ENCODE measurements at regions not wholly inside any gene's neighbourhood (a gene's known extent, or its start where the extent isn't known, plus 50 kb on each side); places are given as distances from the start of the nearest gene placed in this dataset.

GRCh38 chr18:51998066-51998465 is 341.9 kb upstream of the DCC start:
- Mint-ChIP-seq H3K4me3 (no peak overlapping the region), H3K27me3 (no peaks in the 10 kb centered on the region), H3K27ac (no peak overlapping the region), H3K9me3 (no peaks in the 10 kb centered on the region), H3K36me3 (ENCODE audit: low read depth) (no peaks in the 10 kb centered on the region), H3K4me1 (ENCODE audit: low read depth) (no peaks in the 10 kb centered on the region)

GRCh38 chr18:51998711-51999110 is 341.3 kb upstream of the DCC start:
- Mint-ChIP-seq H3K9me3 (no peaks in the 10 kb centered on the region), H3K4me1 (ENCODE audit: low read depth) (no peaks in the 10 kb centered on the region), H3K27me3 (no peaks in the 10 kb centered on the region), H3K36me3 (ENCODE audit: low read depth) (no peaks in the 10 kb centered on the region), H3K4me3 (no peak overlapping the region), H3K27ac (no peak overlapping the region)

- Mint-ChIP-seq H3K27ac (no peak overlapping the region), H3K4me1 (ENCODE audit: low read depth) (no peaks in the 10 kb centered on the region), H3K4me3 (no peak overlapping the region), H3K9me3 (no peaks in the 10 kb centered on the region), H3K27me3 (no peaks in the 10 kb centered on the region), H3K36me3 (ENCODE audit: low read depth) (no peaks in the 10 kb centered on the region)
Measured at GRCh38 chr18:51999351-51999750, 340.6 kb upstream of the DCC start.

GRCh38 chr18:52000435-52000834 is 339.6 kb upstream of the DCC start:
- H3K27me3 Mint-ChIP-seq = no peaks in the 10 kb centered on the region
- no peaks in the 10 kb centered on the region for H3K4me1 Mint-ChIP-seq (ENCODE audit: low read depth)
- no peaks in the 10 kb centered on the region for H3K36me3 Mint-ChIP-seq (ENCODE audit: low read depth)
- no peak overlapping the region for H3K27ac Mint-ChIP-seq
- no peaks in the 10 kb centered on the region for H3K9me3 Mint-ChIP-seq
- H3K4me3 Mint-ChIP-seq = no peak overlapping the region

GRCh38 chr18:52001106-52001505 is 338.9 kb upstream of the DCC start:
- Mint-ChIP-seq H3K4me3 (no peak overlapping the region), H3K27me3 (no peaks in the 10 kb centered on the region), H3K27ac (no peak overlapping the region), H3K4me1 (ENCODE audit: low read depth) (no peaks in the 10 kb centered on the region), H3K36me3 (ENCODE audit: low read depth) (no peaks in the 10 kb centered on the region), H3K9me3 (no peaks in the 10 kb centered on the region)

- no peaks in the 10 kb centered on the region for H3K27me3 Mint-ChIP-seq
- no peak overlapping the region for H3K4me3 Mint-ChIP-seq
- no peak overlapping the region for H3K27ac Mint-ChIP-seq
- H3K36me3 Mint-ChIP-seq (ENCODE audit: low read depth) = no peaks in the 10 kb centered on the region
- no peaks in the 10 kb centered on the region for H3K9me3 Mint-ChIP-seq
- no peaks in the 10 kb centered on the region for H3K4me1 Mint-ChIP-seq (ENCODE audit: low read depth)
Measured at GRCh38 chr18:52002600-52002999, 337.4 kb upstream of the DCC start.

GRCh38 chr18:52007105-52007504 is 332.9 kb upstream of the DCC start:
- Mint-ChIP-seq H3K4me3 (no peak overlapping the region), H3K27ac (no peak overlapping the region), H3K9me3 (no peaks in the 10 kb centered on the region), H3K4me1 (ENCODE audit: low read depth) (no peaks in the 10 kb centered on the region), H3K36me3 (ENCODE audit: low read depth) (no peaks in the 10 kb centered on the region), H3K27me3 (no peaks in the 10 kb centered on the region)

GRCh38 chr18:52008330-52008729 is 331.7 kb upstream of the DCC start:
- Mint-ChIP-seq H3K36me3 (ENCODE audit: low read depth) (no peaks in the 10 kb centered on the region), H3K4me1 (ENCODE audit: low read depth) (no peaks in the 10 kb centered on the region), H3K27ac (no peak overlapping the region)

GRCh38 chr18:52008736-52009135 is 331.3 kb upstream of the DCC start:
- Mint-ChIP-seq H3K27ac (no peak overlapping the region), H3K4me1 (ENCODE audit: low read depth) (no peaks in the 10 kb centered on the region), H3K9me3 (no peaks in the 10 kb centered on the region), H3K4me3 (no peak overlapping the region), H3K27me3 (no peaks in the 10 kb centered on the region), H3K36me3 (ENCODE audit: low read depth) (no peaks in the 10 kb centered on the region)

More at GRCh38 chr18:52008330-52008729, 331.7 kb upstream of the DCC start:
- no peaks in the 10 kb centered on the region for H3K27me3 Mint-ChIP-seq
- no peaks in the 10 kb centered on the region for H3K9me3 Mint-ChIP-seq
- H3K4me3 Mint-ChIP-seq = no peak overlapping the region

- no peaks in the 10 kb centered on the region for H3K27me3 Mint-ChIP-seq
- no peaks in the 10 kb centered on the region for H3K4me1 Mint-ChIP-seq (ENCODE audit: low read depth)
- no peaks in the 10 kb centered on the region for H3K9me3 Mint-ChIP-seq
- H3K4me3 Mint-ChIP-seq = no peak overlapping the region
- no peak overlapping the region for H3K27ac Mint-ChIP-seq
- H3K36me3 Mint-ChIP-seq (ENCODE audit: low read depth) = no peaks in the 10 kb centered on the region
Measured at GRCh38 chr18:52009958-52010357, 330.0 kb upstream of the DCC start.

GRCh38 chr18:52045946-52046675 is 293.9 kb upstream of the DCC start:
- Mint-ChIP-seq H3K27me3 (no peaks in the 10 kb centered on the region), H3K4me1 (ENCODE audit: low read depth) (no peaks in the 10 kb centered on the region), H3K4me3 (no peak overlapping the region), H3K36me3 (ENCODE audit: low read depth) (no peaks in the 10 kb centered on the region), H3K27ac (no peak overlapping the region), H3K9me3 (peaks cover 7% of the 10 kb centered on the region)

- Mint-ChIP-seq H3K27me3 (no peaks in the 10 kb centered on the region), H3K27ac (no peak overlapping the region), H3K4me3 (no peak overlapping the region), H3K4me1 (ENCODE audit: low read depth) (no peaks in the 10 kb centered on the region), H3K36me3 (ENCODE audit: low read depth) (no peaks in the 10 kb centered on the region), H3K9me3 (peaks cover 9% of the 10 kb centered on the region)
Measured at GRCh38 chr18:52046842-52047241, 293.2 kb upstream of the DCC start.

- H3K4me3 Mint-ChIP-seq = no peak overlapping the region
- H3K27ac Mint-ChIP-seq = no peak overlapping the region
- peaks cover 8% of the 10 kb centered on the region for H3K9me3 Mint-ChIP-seq
- H3K4me1 Mint-ChIP-seq (ENCODE audit: low read depth) = no peaks in the 10 kb centered on the region
- H3K36me3 Mint-ChIP-seq (ENCODE audit: low read depth) = no peaks in the 10 kb centered on the region
- no peaks in the 10 kb centered on the region for H3K27me3 Mint-ChIP-seq
Measured at GRCh38 chr18:52054324-52054723, 285.7 kb upstream of the DCC start.

- Mint-ChIP-seq H3K36me3 (ENCODE audit: low read depth) (no peaks in the 10 kb centered on the region), H3K4me1 (ENCODE audit: low read depth) (no peaks in the 10 kb centered on the region), H3K27ac (no peak overlapping the region), H3K4me3 (no peak overlapping the region), H3K9me3 (peaks cover 4% of the 10 kb centered on the region), H3K27me3 (no peaks in the 10 kb centered on the region)
Measured at GRCh38 chr18:52060607-52061304, 279.2 kb upstream of the DCC start.

- Mint-ChIP-seq H3K36me3 (ENCODE audit: low read depth) (no peaks in the 10 kb centered on the region), H3K27ac (no peak overlapping the region), H3K4me1 (ENCODE audit: low read depth) (no peaks in the 10 kb centered on the region), H3K27me3 (no peaks in the 10 kb centered on the region), H3K4me3 (no peak overlapping the region), H3K9me3 (peaks cover 8% of the 10 kb centered on the region)
Measured at GRCh38 chr18:52063923-52064322, 276.1 kb upstream of the DCC start.

GRCh38 chr18:52069201-52069600 is 270.8 kb upstream of the DCC start:
- Mint-ChIP-seq H3K36me3 (ENCODE audit: low read depth) (no peaks in the 10 kb centered on the region), H3K27me3 (no peaks in the 10 kb centered on the region), H3K27ac (no peak overlapping the region), H3K4me3 (no peak overlapping the region), H3K4me1 (ENCODE audit: low read depth) (no peaks in the 10 kb centered on the region), H3K9me3 (peaks cover 12% of the 10 kb centered on the region)
